Lower lobe of right lung (tissue), 2 donors: ENCODE measurements at regions not wholly inside any gene's neighbourhood (a gene's known extent, or its start where the extent isn't known, plus 50 kb on each side); places are given as distances from the start of the nearest gene placed in this dataset.

Experiments
- ATAC-seq, 2 donors: fragments of 200-7000 bp; cut with Tn5 transposase; one replicate each; pipeline ENCODE4 v1.9.1; 2020 to 2022; ENCODE audit warnings: mild to moderate bottlenecking in 2 of 2, moderate library complexity in 2 of 2
- DNase-seq: peaks from one replicate; pipeline ENCODE4 v3.0.0-alpha.2; 2020
- H3K27ac ChIP-seq: fragments of 200-600 bp; one replicate; pipeline ENCODE4 v1.8.0; 2022
- H3K27me3 ChIP-seq: fragments of 200-600 bp; one replicate; pipeline ENCODE4 v1.8.0; 2022; ENCODE audit warnings: low read depth
- H3K36me3 ChIP-seq: fragments of 200-600 bp; one replicate; pipeline ENCODE4 v1.8.0; 2022; ENCODE audit warnings: mild to moderate bottlenecking
- H3K4me1 ChIP-seq: fragments of 200-600 bp; one replicate; pipeline ENCODE4 v1.8.0; 2022
- H3K4me3 ChIP-seq: fragments of 200-600 bp; one replicate; pipeline ENCODE4 v1.8.0; 2022; ENCODE audit warnings: mild to moderate bottlenecking
- H3K9me3 ChIP-seq: fragments of 200-600 bp; one replicate; pipeline ENCODE4 v1.8.0; 2022
- intact Hi-C: fragments of 100-400 bp; cut with DNase I; formaldehyde crosslinking; loops from one replicate; pipeline ENCODE4 v1.11.0; 2022
- TF ChIP-seq, protein P1 (sequence below): fragments of 200-600 bp; IDR thresholded peaks from one replicate; pipeline ENCODE4 v1.8.0; 2022; ENCODE audit warnings: antibody characterized with exemption, mild to moderate bottlenecking
- donor health status: DM: no; HTN: yes; CAD: no; lungs with severe emphysema.

DNA sequence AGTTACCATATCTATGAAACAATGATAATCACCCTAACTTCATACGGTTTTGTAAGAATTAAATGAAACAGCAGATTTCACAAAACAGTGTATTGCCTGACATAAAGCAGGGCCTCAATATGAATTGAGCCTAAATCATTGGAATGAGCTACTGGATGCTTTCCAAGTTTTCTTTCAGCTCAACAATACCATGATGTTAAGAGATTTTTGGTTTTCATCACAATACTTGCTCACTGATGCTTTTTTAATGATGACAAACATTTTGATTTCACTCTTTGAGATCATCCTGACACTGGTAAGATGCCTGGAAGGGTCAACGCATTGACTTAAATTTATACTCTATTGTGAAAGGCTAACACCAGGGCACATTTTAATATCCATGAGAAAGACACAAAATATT is 377.5 kb downstream of the ZNF521 start:
- ATAC-seq = no peak
- no peak overlapping the region for H3K27ac ChIP-seq
- TF ChIP-seq, protein P1, sequence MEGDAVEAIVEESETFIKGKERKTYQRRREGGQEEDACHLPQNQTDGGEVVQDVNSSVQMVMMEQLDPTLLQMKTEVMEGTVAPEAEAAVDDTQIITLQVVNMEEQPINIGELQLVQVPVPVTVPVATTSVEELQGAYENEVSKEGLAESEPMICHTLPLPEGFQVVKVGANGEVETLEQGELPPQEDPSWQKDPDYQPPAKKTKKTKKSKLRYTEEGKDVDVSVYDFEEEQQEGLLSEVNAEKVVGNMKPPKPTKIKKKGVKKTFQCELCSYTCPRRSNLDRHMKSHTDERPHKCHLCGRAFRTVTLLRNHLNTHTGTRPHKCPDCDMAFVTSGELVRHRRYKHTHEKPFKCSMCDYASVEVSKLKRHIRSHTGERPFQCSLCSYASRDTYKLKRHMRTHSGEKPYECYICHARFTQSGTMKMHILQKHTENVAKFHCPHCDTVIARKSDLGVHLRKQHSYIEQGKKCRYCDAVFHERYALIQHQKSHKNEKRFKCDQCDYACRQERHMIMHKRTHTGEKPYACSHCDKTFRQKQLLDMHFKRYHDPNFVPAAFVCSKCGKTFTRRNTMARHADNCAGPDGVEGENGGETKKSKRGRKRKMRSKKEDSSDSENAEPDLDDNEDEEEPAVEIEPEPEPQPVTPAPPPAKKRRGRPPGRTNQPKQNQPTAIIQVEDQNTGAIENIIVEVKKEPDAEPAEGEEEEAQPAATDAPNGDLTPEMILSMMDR = no peak
- DNase-seq = no peak
- H3K4me3 ChIP-seq = no peak overlapping the region
- no peaks in the 10 kb centered on the region for H3K36me3 ChIP-seq
- intact Hi-C loops = no loop called here
- no peaks in the 10 kb centered on the region for H3K4me1 ChIP-seq
- H3K27me3 ChIP-seq = no peaks in the 10 kb centered on the region
- no peaks in the 10 kb centered on the region for H3K9me3 ChIP-seq

DNA sequence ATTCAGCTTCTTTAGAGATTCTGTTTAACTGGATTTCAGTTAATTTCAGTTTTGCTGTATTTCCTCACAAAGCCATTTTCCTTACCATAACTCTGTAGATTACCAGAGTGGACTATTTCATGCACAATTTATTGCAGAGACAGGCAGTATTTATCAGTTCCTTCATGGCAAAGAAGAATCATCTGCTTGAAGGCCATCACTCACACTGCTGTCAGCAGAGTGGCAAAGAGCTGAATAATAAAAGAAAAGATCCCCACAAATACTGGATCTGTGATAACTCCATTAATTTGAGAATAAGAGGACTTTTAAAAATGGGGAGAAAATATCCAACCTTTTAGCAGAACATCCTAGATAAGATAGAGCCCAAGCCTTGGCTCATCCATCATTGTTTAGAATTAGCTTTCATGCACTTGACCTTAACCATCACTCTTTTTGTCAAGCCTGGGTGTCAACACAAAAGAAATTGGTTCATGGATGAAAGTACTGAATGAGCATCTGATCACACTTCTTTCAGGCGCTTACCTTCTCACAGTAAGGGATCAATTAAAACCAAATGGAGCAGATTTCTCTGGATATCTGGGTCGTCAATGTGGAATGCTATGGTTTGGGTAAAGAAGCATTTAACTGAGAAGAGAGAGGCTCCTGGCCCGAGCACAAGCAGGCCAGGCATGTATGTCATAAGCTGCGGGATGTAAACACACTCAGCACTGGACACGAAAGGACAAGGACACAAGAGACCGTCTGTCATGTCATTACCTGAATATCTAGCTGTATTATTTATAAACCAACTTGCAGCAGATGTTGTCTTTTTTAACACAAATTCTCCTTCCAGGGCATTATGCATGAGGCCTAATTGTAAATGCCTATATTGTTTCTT is 376.2 kb downstream of the ZNF521 start:
- H3K27ac ChIP-seq = no peak overlapping the region
- TF ChIP-seq, protein P1 = no peak
- DNase-seq = no peak
- no peaks in the 10 kb centered on the region for H3K4me1 ChIP-seq
- intact Hi-C loops = no loop called here
- no peaks in the 10 kb centered on the region for H3K36me3 ChIP-seq
- no peak overlapping the region for H3K4me3 ChIP-seq
- H3K27me3 ChIP-seq = no peaks in the 10 kb centered on the region
- no peaks in the 10 kb centered on the region for H3K9me3 ChIP-seq
- ATAC-seq = no peak

DNA sequence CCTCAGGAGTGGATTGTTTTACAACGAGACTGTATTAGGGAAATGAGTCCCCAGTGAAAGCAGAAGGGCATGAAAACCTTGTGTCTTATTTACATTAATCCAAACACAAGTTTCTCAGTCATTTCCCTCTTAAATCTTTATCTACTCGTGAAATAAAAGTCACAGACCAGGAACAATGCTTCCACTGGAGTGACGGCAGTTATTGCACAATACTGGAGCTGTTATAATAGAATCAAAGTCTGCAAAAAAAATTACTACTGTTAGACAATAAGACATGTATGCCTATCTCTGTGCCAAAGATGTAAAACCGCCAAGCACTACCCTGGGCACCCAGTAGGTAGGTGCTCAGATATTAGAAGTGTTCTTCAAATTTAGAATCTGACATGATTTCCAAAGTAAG is 375.5 kb downstream of the ZNF521 start:
- H3K27me3 ChIP-seq = no peaks in the 10 kb centered on the region
- H3K36me3 ChIP-seq = no peaks in the 10 kb centered on the region
- no peaks in the 10 kb centered on the region for H3K4me1 ChIP-seq
- ATAC-seq = no peak
- H3K4me3 ChIP-seq = no peak overlapping the region
- DNase-seq = no peak
- H3K27ac ChIP-seq = no peak overlapping the region
- intact Hi-C loops = no loop called here
- no peaks in the 10 kb centered on the region for H3K9me3 ChIP-seq
- TF ChIP-seq, protein P1 = no peak

DNA sequence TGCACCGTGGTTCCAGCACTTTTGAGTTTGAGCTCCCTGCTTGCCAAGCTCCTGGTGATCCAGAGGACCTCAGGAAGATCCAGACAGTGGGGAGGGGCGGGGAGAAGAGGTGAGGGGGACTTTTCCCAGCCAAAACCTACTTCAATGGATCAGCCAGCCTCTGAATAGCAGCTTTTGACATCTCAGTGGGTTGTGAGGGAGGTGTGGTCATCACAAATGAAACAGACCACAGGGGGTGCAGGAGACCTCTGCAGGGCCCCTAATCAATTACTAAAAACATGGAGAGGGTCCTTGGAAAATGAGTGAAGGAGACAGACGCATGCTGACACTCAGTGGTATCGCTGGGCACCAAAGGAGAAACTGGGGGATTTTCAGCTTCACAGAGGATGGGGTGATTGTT is 372.7 kb downstream of the ZNF521 start:
- no peaks in the 10 kb centered on the region for H3K27me3 ChIP-seq
- no peak for DNase-seq
- no peak for ATAC-seq
- H3K9me3 ChIP-seq = no peaks in the 10 kb centered on the region
- intact Hi-C loops = no loop called here
- H3K27ac ChIP-seq = no peak overlapping the region
- H3K36me3 ChIP-seq = no peaks in the 10 kb centered on the region
- no peaks in the 10 kb centered on the region for H3K4me1 ChIP-seq
- H3K4me3 ChIP-seq = no peak overlapping the region
- TF ChIP-seq, protein P1 = no peak

DNA sequence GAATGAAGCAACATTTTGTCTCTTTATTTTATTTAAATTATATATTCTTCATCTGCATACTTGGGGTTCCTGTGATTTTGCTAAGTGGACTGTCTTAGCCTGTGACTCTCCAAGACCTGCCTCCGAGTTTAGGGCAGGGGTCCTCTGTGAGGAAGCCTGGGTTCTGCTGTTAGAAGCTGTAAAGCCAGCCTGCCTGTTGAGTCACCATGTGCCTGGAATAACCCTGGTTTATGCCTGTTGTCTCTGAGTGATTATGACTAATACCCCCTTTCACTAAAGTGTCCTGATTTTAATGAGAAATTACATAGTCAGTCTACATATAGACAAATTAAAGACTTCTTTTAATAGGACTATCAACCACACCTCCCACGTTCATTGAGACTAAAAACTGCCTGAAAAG is 369.1 kb downstream of the ZNF521 start:
- ATAC-seq (no peak), DNase-seq (no peak)
- Histone ChIP-seq H3K4me3 (no peak overlapping the region), H3K4me1 (no peaks in the 10 kb centered on the region), H3K27ac (no peak overlapping the region), H3K9me3 (no peaks in the 10 kb centered on the region), H3K27me3 (no peaks in the 10 kb centered on the region), H3K36me3 (no peaks in the 10 kb centered on the region)
- TF ChIP-seq, protein P1 = no peak
- intact Hi-C loops = loop anchor here (10.0 kb wide), 1 partner anchor 52 kb away; no protein-coding TSS in a partner anchor
